IPS-15b (cell line): ENCODE measurements at regions not wholly inside any gene's neighbourhood (a gene's known extent, or its start where the extent isn't known, plus 50 kb on each side); places are given as distances from the start of the nearest gene placed in this dataset.

Experiments
- H3K27me3 ChIP-seq: one replicate; pipeline ENCODE4 v1.6.1; 2013; ENCODE audit warnings: low read length; ENCODE audit not compliant: control insufficient read depth, insufficient read depth
- H3K36me3 ChIP-seq: one replicate; pipeline ENCODE4 v1.6.1; 2013; ENCODE audit warnings: low read length; ENCODE audit not compliant: control insufficient read depth, insufficient read depth
- H3K4me1 ChIP-seq: one replicate; pipeline ENCODE4 v1.6.1; 2013; ENCODE audit warnings: mild to moderate bottlenecking, low read length; ENCODE audit not compliant: control insufficient read depth, insufficient read depth
- H3K4me3 ChIP-seq: one replicate; pipeline ENCODE4 v1.5.1; 2013; ENCODE audit warnings: low read depth, low read length
- H3K9ac ChIP-seq: one replicate; pipeline ENCODE4 v1.6.1; 2013; ENCODE audit warnings: low read depth, mild to moderate bottlenecking, low read length
- H3K9me3 ChIP-seq: one replicate; pipeline ENCODE4 v1.6.1; 2013; ENCODE audit warnings: mild to moderate bottlenecking, low read length; ENCODE audit not compliant: control insufficient read depth, insufficient read depth

DNA sequence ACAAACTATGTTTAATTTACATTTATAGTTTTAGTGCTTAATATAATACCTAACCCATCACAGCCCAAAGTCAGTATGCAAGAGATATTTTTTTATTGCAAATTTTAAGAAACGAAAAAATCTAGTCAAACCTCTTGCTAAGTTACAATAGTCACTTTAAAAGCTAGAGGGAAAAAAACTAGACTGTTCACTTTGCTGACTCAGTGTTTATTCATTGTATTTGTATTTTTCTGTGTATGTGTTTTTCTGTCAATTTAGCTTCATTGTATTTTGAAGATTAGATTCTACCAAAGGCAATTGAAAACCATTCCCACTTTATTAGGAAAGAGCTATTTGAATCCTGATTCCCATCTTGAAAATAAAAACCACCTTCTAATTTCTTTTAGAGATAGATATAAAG is 891.5 kb downstream of the SLC16A7 start:
- Histone ChIP-seq H3K36me3 (no peaks in the 10 kb centered on the region), H3K4me1 (no peaks in the 10 kb centered on the region), H3K9me3 (no peaks in the 10 kb centered on the region), H3K4me3 (no peak overlapping the region), H3K9ac (no peak overlapping the region), H3K27me3 (no peaks in the 10 kb centered on the region)

DNA sequence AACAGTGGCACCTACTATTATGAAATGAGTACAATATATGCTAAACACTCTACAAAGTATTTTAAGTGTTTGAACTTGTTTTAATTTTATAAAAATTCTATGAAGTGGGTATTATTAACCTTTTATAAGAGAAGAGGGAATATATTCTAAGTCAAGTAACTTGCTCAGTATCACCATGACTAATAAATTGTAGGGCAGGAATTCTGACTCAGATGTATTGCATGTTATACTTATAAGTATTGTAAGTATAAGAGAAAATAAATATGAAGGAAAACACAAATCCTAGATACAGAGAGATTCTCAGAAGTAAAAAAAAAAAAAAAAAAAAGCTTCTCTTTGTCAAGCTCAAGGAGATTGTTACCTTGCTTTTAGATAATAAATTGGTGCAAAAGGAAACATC is 893.2 kb downstream of the SLC16A7 start:
- Histone ChIP-seq H3K4me1 (no peaks in the 10 kb centered on the region), H3K9me3 (no peaks in the 10 kb centered on the region), H3K9ac (no peak overlapping the region), H3K36me3 (no peaks in the 10 kb centered on the region), H3K4me3 (no peak overlapping the region), H3K27me3 (no peaks in the 10 kb centered on the region)

DNA sequence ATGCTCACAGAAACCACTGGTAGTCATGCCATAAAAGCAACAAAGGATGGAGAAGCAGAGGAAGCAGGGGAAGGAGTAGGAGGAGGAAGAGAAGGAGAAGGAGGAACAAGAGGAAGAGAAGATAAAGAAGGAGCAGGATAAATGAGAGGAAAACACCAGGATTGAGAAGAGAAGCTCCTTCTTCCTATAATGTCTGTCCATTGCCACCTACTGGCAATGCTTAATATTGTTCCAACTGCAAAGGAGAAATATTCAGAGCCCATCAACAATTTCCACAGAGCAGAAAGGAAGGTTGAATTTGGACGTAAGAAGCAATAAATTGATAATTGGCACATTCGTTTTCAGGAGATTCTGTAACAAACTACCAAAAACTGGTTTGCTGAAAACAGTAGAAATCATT is 898.4 kb downstream of the SLC16A7 start:
- Histone ChIP-seq H3K9ac (no peak overlapping the region), H3K4me1 (no peaks in the 10 kb centered on the region), H3K36me3 (no peaks in the 10 kb centered on the region), H3K4me3 (no peak overlapping the region), H3K9me3 (no peaks in the 10 kb centered on the region), H3K27me3 (no peaks in the 10 kb centered on the region)

DNA sequence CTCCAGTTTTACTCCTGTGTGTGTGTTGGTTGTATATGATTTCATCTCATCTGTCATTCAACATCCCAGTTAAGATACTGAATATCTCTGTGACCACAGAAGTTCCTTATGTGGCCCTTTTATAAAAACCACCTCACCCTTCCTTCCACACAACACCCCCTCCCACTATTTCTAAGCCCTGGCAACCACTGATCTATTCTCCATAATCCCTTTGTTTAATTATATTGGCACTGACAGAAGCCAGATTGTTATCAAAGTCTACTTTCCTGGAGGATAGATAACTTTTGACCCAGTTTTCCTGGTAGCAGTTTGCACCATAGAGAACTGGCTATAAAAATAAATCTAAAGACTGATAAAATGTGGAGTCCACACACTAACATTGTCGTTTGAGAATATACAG is 902.8 kb downstream of the SLC16A7 start:
- H3K36me3 ChIP-seq = no peaks in the 10 kb centered on the region
- no peaks in the 10 kb centered on the region for H3K4me1 ChIP-seq
- H3K27me3 ChIP-seq = no peaks in the 10 kb centered on the region
- no peaks in the 10 kb centered on the region for H3K9me3 ChIP-seq
- no peak overlapping the region for H3K4me3 ChIP-seq
- H3K9ac ChIP-seq = no peak overlapping the region

DNA sequence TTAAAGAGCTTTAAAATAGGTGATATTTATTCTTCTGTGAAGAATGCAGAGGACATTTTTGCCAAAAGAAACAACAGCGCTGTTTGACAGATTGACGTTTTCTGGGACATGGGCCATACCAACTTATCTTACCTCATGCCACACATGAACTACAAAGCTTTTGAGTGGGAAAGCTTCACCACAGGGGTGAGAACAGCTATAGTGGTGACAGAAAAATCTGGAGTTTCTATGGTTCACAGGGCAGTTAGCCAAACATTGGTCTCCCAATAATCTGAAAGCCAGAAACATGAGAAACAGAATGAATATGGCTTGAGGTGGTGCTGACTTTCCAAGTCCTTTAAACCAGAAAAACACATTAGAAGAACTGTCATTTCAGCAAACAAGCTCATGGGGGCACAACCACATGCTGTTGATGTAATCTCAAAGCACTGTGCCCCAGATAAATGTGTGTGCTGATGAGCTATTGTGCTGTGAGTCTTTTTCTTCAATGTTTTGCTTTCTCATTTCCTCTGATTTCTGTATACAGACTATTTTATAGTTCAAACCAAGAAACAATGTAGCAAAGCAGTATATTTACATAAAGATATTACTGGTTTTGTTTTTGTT is 905.4 kb downstream of the SLC16A7 start:
- H3K4me3 ChIP-seq = no peak overlapping the region
- no peaks in the 10 kb centered on the region for H3K36me3 ChIP-seq
- H3K9me3 ChIP-seq = no peaks in the 10 kb centered on the region
- H3K9ac ChIP-seq = no peak overlapping the region
- H3K4me1 ChIP-seq = no peaks in the 10 kb centered on the region
- H3K27me3 ChIP-seq = no peaks in the 10 kb centered on the region

DNA sequence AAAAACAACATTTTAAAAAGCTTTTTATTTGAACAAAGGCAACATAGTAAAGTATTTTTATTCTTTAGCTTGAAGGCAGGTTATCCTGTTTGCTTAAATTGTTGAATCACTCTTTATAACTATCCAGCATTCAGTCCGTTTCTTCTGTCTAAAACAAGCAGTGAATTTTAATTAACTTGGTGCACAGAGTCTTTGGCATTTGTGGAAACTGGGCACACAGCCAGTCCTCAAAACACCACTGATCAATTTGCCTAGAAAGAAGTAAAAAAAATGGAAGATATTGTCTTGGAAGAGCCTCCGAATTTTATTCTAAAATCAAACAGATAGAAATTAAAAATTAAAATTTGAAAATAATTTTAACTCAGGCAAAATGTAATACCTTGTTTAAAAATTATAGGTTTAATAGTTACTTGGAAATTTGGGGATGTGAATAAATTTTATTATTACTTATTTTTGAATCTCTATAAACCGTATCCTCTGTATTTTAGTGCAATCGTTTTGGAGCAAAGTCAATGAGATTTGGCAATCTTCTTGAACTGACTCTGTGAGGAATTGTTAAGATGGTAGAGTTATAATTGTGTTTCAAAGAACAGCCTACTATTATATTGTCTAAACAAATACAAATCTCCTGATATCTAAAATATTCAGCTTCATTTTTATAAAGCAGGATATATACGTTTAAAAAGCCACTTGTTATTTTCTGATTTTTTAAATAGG is 927.0 kb downstream of the SLC16A7 start:
- no peaks in the 10 kb centered on the region for H3K4me1 ChIP-seq
- H3K27me3 ChIP-seq = no peaks in the 10 kb centered on the region
- no peak overlapping the region for H3K9ac ChIP-seq
- H3K4me3 ChIP-seq = no peak overlapping the region
- H3K9me3 ChIP-seq = no peaks in the 10 kb centered on the region
- no peaks in the 10 kb centered on the region for H3K36me3 ChIP-seq

DNA sequence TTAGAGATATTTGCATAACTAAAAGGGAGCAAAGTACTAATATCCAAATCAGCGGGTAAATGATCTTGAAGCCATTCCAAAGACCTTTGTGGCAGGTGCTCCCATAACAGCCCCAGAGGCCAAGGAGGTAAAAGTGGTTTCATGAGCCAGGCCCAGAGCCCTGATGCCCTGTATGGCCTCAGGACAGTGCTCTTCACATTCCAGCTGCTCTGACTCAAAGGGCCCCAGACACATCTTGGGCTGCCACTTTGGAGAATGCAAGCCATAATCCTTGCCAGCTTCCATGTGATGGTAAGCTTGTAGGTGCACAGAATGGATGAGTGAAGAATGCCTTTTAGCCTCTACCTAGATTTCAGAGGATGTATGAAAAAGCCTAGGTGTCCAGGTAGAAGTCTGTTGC is 933.4 kb downstream of the SLC16A7 start:
- Histone ChIP-seq H3K27me3 (no peaks in the 10 kb centered on the region), H3K4me3 (no peak overlapping the region), H3K9ac (no peak overlapping the region), H3K36me3 (no peaks in the 10 kb centered on the region), H3K4me1 (no peaks in the 10 kb centered on the region), H3K9me3 (no peaks in the 10 kb centered on the region)

DNA sequence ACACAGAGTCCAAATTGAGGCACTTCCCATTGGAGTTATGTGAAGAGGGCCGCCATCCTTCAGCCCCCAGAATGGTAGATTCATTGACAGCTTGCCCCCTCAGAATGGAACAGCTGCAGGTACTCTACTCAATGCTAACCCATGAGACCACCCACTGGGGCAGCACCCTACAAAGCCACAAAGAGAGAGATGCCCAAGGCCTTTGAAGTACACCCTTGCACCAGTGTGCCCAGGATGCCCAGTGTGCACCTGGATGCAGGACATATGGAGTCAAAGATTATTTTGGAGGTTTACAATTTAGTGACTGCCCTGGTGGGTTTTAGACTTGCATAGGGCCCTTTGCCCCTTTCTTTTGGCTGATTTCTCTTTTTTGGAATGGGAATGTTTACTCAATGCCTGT is 933.9 kb downstream of the SLC16A7 start:
- H3K4me3 ChIP-seq = no peak overlapping the region
- H3K9ac ChIP-seq = no peak overlapping the region
- H3K36me3 ChIP-seq = no peaks in the 10 kb centered on the region
- H3K27me3 ChIP-seq = no peaks in the 10 kb centered on the region
- H3K9me3 ChIP-seq = no peaks in the 10 kb centered on the region
- no peaks in the 10 kb centered on the region for H3K4me1 ChIP-seq

DNA sequence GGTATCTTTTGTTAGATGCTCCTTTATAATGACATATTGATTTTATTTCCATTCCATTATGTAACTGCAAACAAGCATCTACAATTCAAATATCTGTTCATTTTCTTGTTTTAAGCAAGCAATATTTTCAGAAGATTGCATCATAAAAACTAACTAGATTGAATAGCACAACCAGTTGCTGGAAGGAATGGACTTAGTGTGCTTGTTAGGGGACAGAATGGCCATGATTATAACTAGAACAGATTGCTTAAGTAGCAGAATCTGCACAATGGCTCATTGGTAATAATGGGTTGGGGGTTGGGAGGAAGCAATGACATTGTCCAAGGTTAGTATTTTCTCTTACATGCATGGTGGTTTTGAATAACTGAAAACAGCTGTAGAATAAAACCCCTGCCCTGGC is 939.5 kb downstream of the SLC16A7 start:
- H3K4me1 ChIP-seq = no peaks in the 10 kb centered on the region

DNA sequence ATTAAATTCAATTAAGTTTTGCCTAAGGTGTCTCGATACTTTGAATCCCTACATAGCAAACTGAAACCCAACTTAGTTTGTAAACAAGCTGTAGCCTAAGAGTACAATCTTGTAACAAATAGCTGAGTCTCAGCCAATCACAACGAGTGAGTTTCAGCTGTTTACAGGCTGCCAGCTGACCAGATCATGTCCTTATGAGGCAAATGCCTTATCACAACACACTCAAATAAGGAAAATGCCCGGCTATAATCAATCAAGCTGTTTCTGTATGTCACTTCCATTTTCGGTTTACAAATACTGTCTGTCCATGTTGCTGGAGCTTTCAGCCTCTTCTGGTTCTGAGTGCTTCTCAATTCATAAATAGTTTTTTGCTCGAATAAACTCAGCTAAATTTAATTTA is 943.8 kb downstream of the SLC16A7 start:
- no peak overlapping the region for H3K9ac ChIP-seq
- H3K4me1 ChIP-seq = no peaks in the 10 kb centered on the region
- H3K9me3 ChIP-seq = no peaks in the 10 kb centered on the region
- no peaks in the 10 kb centered on the region for H3K36me3 ChIP-seq
- no peaks in the 10 kb centered on the region for H3K27me3 ChIP-seq
- no peak overlapping the region for H3K4me3 ChIP-seq

More for the DNA sequence above, 939.5 kb downstream of the SLC16A7 start:
- no peaks in the 10 kb centered on the region for H3K9me3 ChIP-seq
- no peaks in the 10 kb centered on the region for H3K36me3 ChIP-seq
- no peaks in the 10 kb centered on the region for H3K27me3 ChIP-seq
- no peak overlapping the region for H3K9ac ChIP-seq
- H3K4me3 ChIP-seq = no peak overlapping the region

DNA sequence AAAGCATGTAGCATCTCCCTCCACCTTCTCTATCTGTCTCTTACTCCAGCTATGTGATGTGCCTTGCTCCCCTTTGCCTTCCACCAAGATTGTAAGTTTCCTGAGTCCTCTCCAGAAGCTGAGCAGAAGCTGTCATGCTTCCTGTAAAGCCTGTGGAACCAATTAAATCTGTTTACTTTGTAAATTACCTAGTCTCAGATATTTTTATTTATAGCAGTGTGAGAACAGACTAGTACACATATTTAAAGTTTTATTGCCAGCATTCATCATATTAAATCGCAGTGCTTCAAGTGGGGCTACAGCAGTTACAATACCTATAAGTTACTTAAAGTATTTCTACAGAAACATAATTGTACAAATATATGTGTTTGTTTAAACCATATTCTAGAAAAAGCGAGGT is 973.1 kb downstream of the SLC16A7 start:
- Histone ChIP-seq H3K36me3 (no peaks in the 10 kb centered on the region), H3K27me3 (no peaks in the 10 kb centered on the region), H3K9ac (no peak overlapping the region), H3K9me3 (peaks cover 3% of the 10 kb centered on the region), H3K4me3 (no peak overlapping the region), H3K4me1 (no peaks in the 10 kb centered on the region)

DNA sequence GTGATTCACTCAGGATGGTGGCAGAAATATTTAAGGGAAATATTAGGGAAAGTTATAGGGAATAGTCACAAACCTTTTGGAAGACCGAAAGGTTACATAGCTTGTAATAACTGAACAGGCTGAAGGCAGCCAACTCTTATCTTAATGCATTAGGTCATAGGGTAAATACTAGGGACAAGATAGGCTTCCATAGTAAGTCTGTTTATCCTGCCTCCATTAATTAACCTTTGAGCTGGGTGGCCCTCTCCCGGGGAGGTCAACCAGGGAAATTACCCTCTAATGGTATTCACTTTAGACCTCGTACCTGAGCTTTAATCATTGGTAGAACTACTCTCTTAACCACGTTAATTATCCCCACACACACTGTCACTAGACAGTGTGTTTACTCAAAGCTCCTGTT is 981.8 kb downstream of the SLC16A7 start:
- H3K4me3 ChIP-seq = no peak overlapping the region
- H3K9me3 ChIP-seq = no peaks in the 10 kb centered on the region
- no peak overlapping the region for H3K9ac ChIP-seq
- no peaks in the 10 kb centered on the region for H3K27me3 ChIP-seq
- H3K36me3 ChIP-seq = no peaks in the 10 kb centered on the region
- H3K4me1 ChIP-seq = no peaks in the 10 kb centered on the region
